ENCODE measurements at regions not wholly inside any gene's neighbourhood (a gene's known extent, or its start where the extent isn't known, plus 50 kb on each side); places are given as distances from the start of the nearest gene placed in this dataset.

DNA sequence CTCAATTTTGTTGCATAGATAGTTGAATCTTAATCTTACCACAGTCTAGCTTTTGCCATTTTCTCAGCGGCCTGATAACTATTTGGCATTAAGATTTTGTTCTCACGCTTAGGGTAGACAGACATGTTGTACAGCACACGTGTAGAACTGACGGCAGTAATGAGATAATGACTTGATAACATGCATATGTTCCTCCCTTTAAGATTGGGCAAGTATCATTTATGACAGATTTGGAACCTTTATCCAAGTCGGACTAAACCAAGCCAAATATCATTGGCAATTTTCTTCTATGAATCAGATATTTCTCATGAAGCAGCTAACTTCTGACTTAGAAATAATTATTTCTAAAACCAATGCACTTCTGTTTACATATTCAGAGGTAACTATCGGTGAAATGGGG lies 205.5 kb downstream of the NDFIP2 start:
- no peak for TF ChIP-seq EP300 (IDR thresholded peaks at IDR 0.05)
- TF ChIP-seq, protein P1, sequence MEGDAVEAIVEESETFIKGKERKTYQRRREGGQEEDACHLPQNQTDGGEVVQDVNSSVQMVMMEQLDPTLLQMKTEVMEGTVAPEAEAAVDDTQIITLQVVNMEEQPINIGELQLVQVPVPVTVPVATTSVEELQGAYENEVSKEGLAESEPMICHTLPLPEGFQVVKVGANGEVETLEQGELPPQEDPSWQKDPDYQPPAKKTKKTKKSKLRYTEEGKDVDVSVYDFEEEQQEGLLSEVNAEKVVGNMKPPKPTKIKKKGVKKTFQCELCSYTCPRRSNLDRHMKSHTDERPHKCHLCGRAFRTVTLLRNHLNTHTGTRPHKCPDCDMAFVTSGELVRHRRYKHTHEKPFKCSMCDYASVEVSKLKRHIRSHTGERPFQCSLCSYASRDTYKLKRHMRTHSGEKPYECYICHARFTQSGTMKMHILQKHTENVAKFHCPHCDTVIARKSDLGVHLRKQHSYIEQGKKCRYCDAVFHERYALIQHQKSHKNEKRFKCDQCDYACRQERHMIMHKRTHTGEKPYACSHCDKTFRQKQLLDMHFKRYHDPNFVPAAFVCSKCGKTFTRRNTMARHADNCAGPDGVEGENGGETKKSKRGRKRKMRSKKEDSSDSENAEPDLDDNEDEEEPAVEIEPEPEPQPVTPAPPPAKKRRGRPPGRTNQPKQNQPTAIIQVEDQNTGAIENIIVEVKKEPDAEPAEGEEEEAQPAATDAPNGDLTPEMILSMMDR (IDR thresholded peaks at IDR 0.05): no peak
- no peak for TF ChIP-seq POLR2A (IDR thresholded peaks at IDR 0.05; ENCODE audit: low read depth)
- no peak for TF ChIP-seq POLR2AphosphoS5 (IDR thresholded peaks at IDR 0.05)

Data from esophagus muscularis mucosa (tissue), 4 donors.